GM12891 (cell line): ENCODE measurements at regions not wholly inside any gene's neighbourhood (a gene's known extent, or its start where the extent isn't known, plus 50 kb on each side); places are given as distances from the start of the nearest gene placed in this dataset.

Source experiments
- PAX5 ChIP-seq: IDR thresholded peaks from 2 replicates; pipeline ENCODE4 v1.6.1; 2011; ENCODE audit warnings: low read length, moderate library complexity, mild to moderate bottlenecking; ENCODE audit not compliant: insufficient read depth, severe bottlenecking
- POLR2A ChIP-seq: IDR thresholded peaks from 2 replicates; pipeline ENCODE4 v1.6.1; 2011; ENCODE audit warnings: low read depth, low read length, control low read depth
- POLR2AphosphoS5 ChIP-seq: IDR thresholded peaks from 2 replicates; pipeline ENCODE4 v1.6.1; 2011; ENCODE audit warnings: low read depth, low read length, control low read depth
- POU2F2 ChIP-seq: IDR thresholded peaks from 2 replicates; pipeline ENCODE4 v1.6.1; 2011; ENCODE audit warnings: low read depth, mild to moderate bottlenecking, control low read depth, low read length, moderate library complexity
- SPI1 ChIP-seq: IDR thresholded peaks from 2 replicates; pipeline ENCODE4 v1.6.1; 2011; ENCODE audit warnings: low read depth, low read length, control low read depth
- TAF1 ChIP-seq: IDR thresholded peaks from 2 replicates; pipeline ENCODE4 v1.6.1; 2011; ENCODE audit warnings: low read depth, low read length, control low read depth

- no peak for TF ChIP-seq POLR2AphosphoS5
- TF ChIP-seq TAF1, result no peak
- TF ChIP-seq POLR2A, result no peak
- no peak for TF ChIP-seq POU2F2
- no peak for TF ChIP-seq SPI1
- TF ChIP-seq PAX5, result no peak
Measured at GRCh38 chr4:141406237-141406636, 185.5 kb downstream of the ZNF330 start.
